Smooth muscle cell (in vitro differentiated cells): ENCODE measurements at regions not wholly inside any gene's neighbourhood (a gene's known extent, or its start where the extent isn't known, plus 50 kb on each side); places are given as distances from the start of the nearest gene placed in this dataset.

Experiments used
- DNase-seq: peaks from one replicate; lab custom pipeline; 2025; ENCODE audit not compliant: unreplicated experiment; lab: John Stamatoyannopoulos, UW
- H2AFZ ChIP-seq: fragments of 200-600 bp; sonication (generic); 2 replicates; pipeline ENCODE4 v1.6.0; 2016; ENCODE audit warnings: antibody characterized with exemption, low read depth, mild to moderate bottlenecking
- H3F3A ChIP-seq: fragments of 200-600 bp; sonication (generic); 2 replicates; pipeline ENCODE4 v1.6.0; 2017; ENCODE audit warnings: antibody characterized with exemption, low read depth
- H3K27ac ChIP-seq: fragments of 200-600 bp; sonication (generic); 2 replicates; pipeline ENCODE4 v1.5.1; 2016; ENCODE audit warnings: low read depth, mild to moderate bottlenecking
- H3K27me3 ChIP-seq: fragments of 200-600 bp; sonication (generic); 2 replicates; pipeline ENCODE4 v1.6.1; 2016; ENCODE audit warnings: low read depth, mild to moderate bottlenecking
- H3K36me3 ChIP-seq: fragments of 200-600 bp; sonication (generic); 2 replicates; pipeline ENCODE4 v1.5.1; 2016; ENCODE audit warnings: low read depth
- H3K4me1 ChIP-seq: fragments of 200-600 bp; sonication (generic); 2 replicates; pipeline ENCODE4 v1.5.1; 2016; ENCODE audit warnings: low read depth
- H3K4me2 ChIP-seq: fragments of 200-600 bp; sonication (generic); 2 replicates; pipeline ENCODE4 v1.6.0; 2016; ENCODE audit warnings: mild to moderate bottlenecking
- H3K4me3 ChIP-seq: fragments of 200-600 bp; sonication (generic); 2 replicates; pipeline ENCODE4 v1.5.1; 2016; ENCODE audit warnings: mild to moderate bottlenecking
- H3K79me2 ChIP-seq: fragments of 200-600 bp; sonication (generic); 2 replicates; pipeline ENCODE4 v1.6.0; 2016; ENCODE audit warnings: low read depth, mild to moderate bottlenecking
- H3K9ac ChIP-seq: fragments of 200-600 bp; sonication (generic); 2 replicates; pipeline ENCODE4 v1.6.0; 2016; ENCODE audit warnings: low read depth
- H3K9me3 ChIP-seq: fragments of 200-600 bp; sonication (generic); replicated peaks from 2 replicates; pipeline ENCODE4 v1.5.1; 2016; ENCODE audit warnings: low read depth
- H4K20me1 ChIP-seq: fragments of 200-600 bp; sonication (generic); 2 replicates; pipeline ENCODE4 v1.6.0; 2016; ENCODE audit warnings: low read depth
- CTCF ChIP-seq: fragments of 200-600 bp; sonication (generic); IDR thresholded peaks from 2 replicates; pipeline ENCODE4 v1.5.1; 2017; ENCODE audit warnings: borderline replicate concordance, mild to moderate bottlenecking, antibody characterized with exemption; ENCODE audit not compliant: insufficient read depth, poor library complexity, severe bottlenecking
- WGBS: methylation state at CpG from one replicate; pipeline ENCODE4 v1.1.7; 2016; ENCODE audit warnings: low lambda C conversion rate; 5-methylcytosine and 5-hydroxymethylcytosine counted together

- Histone ChIP-seq H3K79me2 (no peaks in the 10 kb centered on the region), H3K27ac (no peak overlapping the region), H3K9ac (no peak overlapping the region), H4K20me1 (no peaks in the 10 kb centered on the region), H3K4me2 (no peak overlapping the region), H3K9me3 (no peaks in the 10 kb centered on the region), H3K4me3 (no peak overlapping the region), H3F3A (no peaks in the 10 kb centered on the region), H2AFZ (no peak overlapping the region), H3K27me3 (no peaks in the 10 kb centered on the region), H3K4me1 (no peaks in the 10 kb centered on the region), H3K36me3 (no peaks in the 10 kb centered on the region)
- no peak for DNase-seq
- TF ChIP-seq CTCF, result no peak
- WGBS, result 91% methylated on average over 10 of the region's 10 CpGs
Observed at GRCh38 chr11:133753150-133753549, 92.2 kb downstream of the SPATA19 start.

- 83% methylated on average over 1 of the region's 1 CpG for WGBS
- no peaks in the 10 kb centered on the region for H3K27me3 ChIP-seq
- H3K9me3 ChIP-seq, result no peaks in the 10 kb centered on the region
- H3K79me2 ChIP-seq, result no peaks in the 10 kb centered on the region
- DNase-seq, result no peak
- TF ChIP-seq CTCF, result no peak
- H3K4me2 ChIP-seq, result no peak overlapping the region
- no peaks in the 10 kb centered on the region for H3K36me3 ChIP-seq
- no peak overlapping the region for H2AFZ ChIP-seq
- H3K27ac ChIP-seq, result no peak overlapping the region
- H3K4me1 ChIP-seq, result no peaks in the 10 kb centered on the region
- no peaks in the 10 kb centered on the region for H4K20me1 ChIP-seq
- no peak overlapping the region for H3K4me3 ChIP-seq
- H3F3A ChIP-seq, result no peaks in the 10 kb centered on the region
- H3K9ac ChIP-seq, result no peak overlapping the region
Observed at GRCh38 chr11:133749841-133750240, 95.5 kb downstream of the SPATA19 start.

DNA sequence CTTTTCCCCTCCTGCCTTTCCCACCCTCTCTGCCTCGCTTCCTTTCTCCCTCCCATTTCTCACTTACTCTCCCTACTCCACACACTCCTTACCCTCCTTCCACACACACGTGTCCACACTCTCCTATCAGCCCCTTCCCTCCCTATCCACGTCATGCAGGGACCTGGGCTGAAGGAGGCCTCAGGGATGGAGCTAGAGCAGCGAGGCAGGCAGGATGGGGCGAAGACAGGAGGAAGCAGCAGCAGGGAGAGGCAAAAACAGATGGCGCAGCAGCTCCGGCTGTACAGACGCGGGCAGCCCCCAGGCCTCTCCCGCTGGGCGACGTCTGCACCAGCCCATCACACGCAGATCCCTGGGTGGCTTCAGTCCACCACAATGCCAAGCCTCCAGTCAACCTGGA lies 97.9 kb downstream of the SPATA19 start:
- H2AFZ ChIP-seq, result no peak overlapping the region
- H3K27me3 ChIP-seq, result no peaks in the 10 kb centered on the region
- no peaks in the 10 kb centered on the region for H3K9me3 ChIP-seq
- no peaks in the 10 kb centered on the region for H3K79me2 ChIP-seq
- no peaks in the 10 kb centered on the region for H3K4me1 ChIP-seq
- H3K4me3 ChIP-seq, result no peak overlapping the region
- H3K4me2 ChIP-seq, result no peak overlapping the region
- no peak overlapping the region for H3K9ac ChIP-seq
- H3K27ac ChIP-seq, result no peak overlapping the region
- no peaks in the 10 kb centered on the region for H4K20me1 ChIP-seq
- DNase-seq, result no peak
- 92% methylated on average over 13 of the region's 13 CpGs for WGBS
- no peaks in the 10 kb centered on the region for H3K36me3 ChIP-seq
- no peak for TF ChIP-seq CTCF
- no peaks in the 10 kb centered on the region for H3F3A ChIP-seq

DNA sequence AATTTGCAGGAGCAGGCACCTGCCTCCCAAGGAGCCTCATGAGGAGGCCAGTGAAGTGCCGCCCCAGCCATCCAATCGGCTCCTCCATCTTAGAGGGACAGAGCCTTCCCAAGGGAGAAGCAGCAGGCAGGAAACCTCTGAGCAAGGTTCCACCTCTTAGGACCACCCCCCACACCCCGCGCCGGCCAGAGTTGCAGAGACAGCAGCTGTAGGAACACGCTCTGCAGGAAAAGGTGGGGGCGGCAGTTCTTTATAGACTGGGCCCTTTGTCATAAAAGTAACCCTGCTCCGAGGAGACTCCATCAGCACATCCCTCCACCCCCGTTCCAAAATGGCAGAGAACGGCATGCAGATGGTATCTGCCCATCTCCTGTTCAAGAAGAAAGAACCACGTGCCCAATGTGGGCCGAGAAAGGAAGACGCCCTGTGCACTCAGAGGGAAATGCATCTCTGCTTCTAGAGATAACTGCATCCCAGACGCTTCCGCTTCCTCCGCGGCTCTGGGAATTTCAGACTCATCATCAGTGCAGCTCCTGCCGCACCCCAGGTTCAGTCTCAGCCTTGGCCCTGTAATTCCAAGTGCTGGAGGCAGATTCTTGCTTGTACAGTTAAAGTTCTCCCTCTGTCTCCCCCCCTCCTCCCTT lies 98.5 kb downstream of the SPATA19 start:
- Histone ChIP-seq H3K9ac (no peak overlapping the region), H3K4me1 (no peaks in the 10 kb centered on the region), H3K27ac (no peak overlapping the region), H4K20me1 (no peaks in the 10 kb centered on the region), H2AFZ (no peak overlapping the region), H3F3A (no peaks in the 10 kb centered on the region), H3K79me2 (no peaks in the 10 kb centered on the region), H3K4me2 (no peak overlapping the region), H3K9me3 (no peaks in the 10 kb centered on the region), H3K36me3 (no peaks in the 10 kb centered on the region), H3K4me3 (no peak overlapping the region), H3K27me3 (no peaks in the 10 kb centered on the region)
- DNase-seq, result no peak
- TF ChIP-seq CTCF, result no peak
- 80% methylated on average over 18 of the region's 18 CpGs for WGBS
